GM21576 (cell line): ENCODE measurements at regions not wholly inside any gene's neighbourhood (a gene's known extent, or its start where the extent isn't known, plus 50 kb on each side); places are given as distances from the start of the nearest gene placed in this dataset.

Source experiments
- ATAC-seq: cut with Tn5 transposase; IDR thresholded peaks from one replicate; pipeline ENCODE4 v1.9.1; 2021; ENCODE audit warnings: mild to moderate bottlenecking, moderate library complexity; ENCODE audit not compliant: unreplicated experiment

GRCh38 chr4:162657966-162658365 lies 494.2 kb upstream of the FSTL5 start:
- ATAC-seq, result no peak

- no peak for ATAC-seq
Measured at GRCh38 chr4:162650166-162650565, 486.4 kb upstream of the FSTL5 start.

- ATAC-seq, result no peak
Measured at GRCh38 chr4:162645381-162645780, 481.6 kb upstream of the FSTL5 start.

GRCh38 chr4:162644346-162644745 lies 480.5 kb upstream of the FSTL5 start:
- no peak for ATAC-seq

- ATAC-seq, result no peak
Measured at GRCh38 chr4:162640152-162640551, 476.4 kb upstream of the FSTL5 start.

- ATAC-seq, result no peak
Measured at GRCh38 chr4:162634390-162634789, 470.6 kb upstream of the FSTL5 start.

- no peak for ATAC-seq
Measured at GRCh38 chr4:162622664-162623063, 458.9 kb upstream of the FSTL5 start.

GRCh38 chr4:162610116-162610515 lies 446.3 kb upstream of the FSTL5 start:
- no peak for ATAC-seq

- no peak for ATAC-seq
Measured at GRCh38 chr4:162586266-162586665, 422.5 kb upstream of the FSTL5 start.

GRCh38 chr4:162582180-162582579 lies 418.4 kb upstream of the FSTL5 start:
- no peak for ATAC-seq

- no peak for ATAC-seq
Measured at GRCh38 chr4:162565730-162566129, 401.9 kb upstream of the FSTL5 start.

- ATAC-seq, result no peak
Measured at GRCh38 chr4:162560073-162560472, 396.3 kb upstream of the FSTL5 start.

GRCh38 chr4:162557516-162558106 lies 393.8 kb upstream of the FSTL5 start:
- ATAC-seq, result no peak

GRCh38 chr4:162535121-162535520 lies 371.3 kb upstream of the FSTL5 start:
- ATAC-seq, result no peak

- no peak for ATAC-seq
Measured at GRCh38 chr4:162523171-162523570, 359.4 kb upstream of the FSTL5 start.

- no peak for ATAC-seq
Measured at GRCh38 chr4:162522724-162523123, 358.9 kb upstream of the FSTL5 start.

GRCh38 chr4:162510937-162511336 lies 347.1 kb upstream of the FSTL5 start:
- no peak for ATAC-seq

- no peak for ATAC-seq
Measured at GRCh38 chr4:162510115-162510514, 346.3 kb upstream of the FSTL5 start.

GRCh38 chr4:162509333-162509732 lies 345.5 kb upstream of the FSTL5 start:
- no peak for ATAC-seq

- no peak for ATAC-seq
Measured at GRCh38 chr4:162506253-162506652, 342.5 kb upstream of the FSTL5 start.

- ATAC-seq, result no peak
Measured at GRCh38 chr4:162503868-162504267, 340.1 kb upstream of the FSTL5 start.

- ATAC-seq, result no peak
Measured at GRCh38 chr4:162502109-162502508, 338.3 kb upstream of the FSTL5 start.

- no peak for ATAC-seq
Measured at GRCh38 chr4:162499478-162499877, 335.7 kb upstream of the FSTL5 start.
